ENCODE measurements at regions not wholly inside any gene's neighbourhood (a gene's known extent, or its start where the extent isn't known, plus 50 kb on each side); places are given as distances from the start of the nearest gene placed in this dataset.

DNA sequence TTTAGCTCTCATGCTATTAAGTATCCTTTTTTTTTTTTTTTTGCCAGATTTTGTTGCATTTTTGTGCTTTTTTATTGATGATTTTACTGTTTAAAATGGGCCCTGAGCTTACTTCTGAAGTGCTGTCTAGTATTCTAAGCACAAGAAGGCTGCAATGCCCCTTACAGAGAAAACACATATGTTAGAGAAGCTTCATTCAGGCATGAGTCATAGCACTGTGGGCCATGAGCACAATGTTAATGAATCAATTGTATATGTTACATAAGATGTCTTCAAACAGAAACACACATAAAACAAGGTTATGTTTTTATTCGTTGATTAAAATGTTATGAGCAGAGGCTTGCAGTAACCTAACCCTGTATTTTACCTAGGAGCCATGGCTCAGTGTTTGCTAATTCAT, 117.8 kb upstream of the C11orf87 start:
- Mint-ChIP-seq H3K27ac (ENCODE audit: unreplicated experiment) (no peak overlapping the region), H3K36me3 (ENCODE audit: low read depth) (peaks cover 2% of the 10 kb centered on the region), H3K27me3 (ENCODE audit: low read depth) (peaks cover 6% of the 10 kb centered on the region), H3K4me1 (ENCODE audit: low read depth) (no peaks in the 10 kb centered on the region), H3K9me3 (ENCODE audit: low read depth) (no peaks in the 10 kb centered on the region), H3K4me3 (ENCODE audit: unreplicated experiment) (no peak overlapping the region)
- TF ChIP-seq, protein P1, sequence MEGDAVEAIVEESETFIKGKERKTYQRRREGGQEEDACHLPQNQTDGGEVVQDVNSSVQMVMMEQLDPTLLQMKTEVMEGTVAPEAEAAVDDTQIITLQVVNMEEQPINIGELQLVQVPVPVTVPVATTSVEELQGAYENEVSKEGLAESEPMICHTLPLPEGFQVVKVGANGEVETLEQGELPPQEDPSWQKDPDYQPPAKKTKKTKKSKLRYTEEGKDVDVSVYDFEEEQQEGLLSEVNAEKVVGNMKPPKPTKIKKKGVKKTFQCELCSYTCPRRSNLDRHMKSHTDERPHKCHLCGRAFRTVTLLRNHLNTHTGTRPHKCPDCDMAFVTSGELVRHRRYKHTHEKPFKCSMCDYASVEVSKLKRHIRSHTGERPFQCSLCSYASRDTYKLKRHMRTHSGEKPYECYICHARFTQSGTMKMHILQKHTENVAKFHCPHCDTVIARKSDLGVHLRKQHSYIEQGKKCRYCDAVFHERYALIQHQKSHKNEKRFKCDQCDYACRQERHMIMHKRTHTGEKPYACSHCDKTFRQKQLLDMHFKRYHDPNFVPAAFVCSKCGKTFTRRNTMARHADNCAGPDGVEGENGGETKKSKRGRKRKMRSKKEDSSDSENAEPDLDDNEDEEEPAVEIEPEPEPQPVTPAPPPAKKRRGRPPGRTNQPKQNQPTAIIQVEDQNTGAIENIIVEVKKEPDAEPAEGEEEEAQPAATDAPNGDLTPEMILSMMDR (IDR thresholded peaks at IDR 0.05) = no peak
- no peak for DNase-seq (ENCODE audit: low spot score)

DNA sequence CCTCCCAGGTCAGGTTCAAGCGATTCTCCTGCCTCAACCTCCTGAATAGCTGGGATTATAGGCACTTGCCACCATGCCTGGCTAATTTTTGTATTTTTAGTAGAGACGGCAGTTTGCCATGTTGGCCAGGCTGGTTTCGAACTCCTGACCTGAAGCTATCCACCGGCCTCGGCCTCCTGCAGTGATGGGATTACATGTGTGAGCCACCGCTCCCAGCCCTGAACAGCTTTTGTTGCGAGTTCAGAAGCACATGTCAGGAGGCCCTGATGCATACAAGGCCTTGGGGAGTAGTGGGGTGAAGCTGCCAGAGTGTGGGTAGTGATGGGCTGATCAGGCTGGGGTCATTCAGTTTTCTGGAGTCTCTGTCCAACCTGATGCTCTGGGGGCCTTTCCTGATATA, 117.0 kb upstream of the C11orf87 start:
- DNase-seq (ENCODE audit: low spot score) = no peak
- Mint-ChIP-seq H3K4me1 (ENCODE audit: low read depth) (no peaks in the 10 kb centered on the region), H3K36me3 (ENCODE audit: low read depth) (peaks cover 2% of the 10 kb centered on the region), H3K27me3 (ENCODE audit: low read depth) (peaks cover 6% of the 10 kb centered on the region), H3K4me3 (ENCODE audit: unreplicated experiment) (no peak overlapping the region), H3K9me3 (ENCODE audit: low read depth) (no peaks in the 10 kb centered on the region), H3K27ac (ENCODE audit: unreplicated experiment) (no peak overlapping the region)
- TF ChIP-seq, protein P1 (IDR thresholded peaks at IDR 0.05) = no peak

DNA sequence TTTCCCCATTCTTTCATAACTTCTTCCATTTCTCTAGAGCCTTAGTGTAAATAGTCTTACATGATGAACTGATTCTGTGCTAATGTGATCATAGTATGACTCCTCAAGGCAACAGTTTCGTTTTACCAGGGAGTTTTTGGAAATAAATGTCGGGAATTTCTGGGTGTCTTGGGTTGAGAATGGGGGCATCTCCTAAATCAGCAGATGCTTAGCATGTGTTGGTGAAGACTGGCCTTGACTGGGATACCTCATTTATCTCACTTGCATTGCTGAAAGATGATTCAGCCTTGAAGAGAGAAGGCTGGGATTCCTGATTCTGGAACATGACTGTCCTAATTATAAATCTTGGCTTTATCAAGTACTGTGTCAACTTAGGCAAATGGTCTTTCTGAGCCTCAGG, 115.7 kb upstream of the C11orf87 start:
- no peak overlapping the region for H3K27ac Mint-ChIP-seq (ENCODE audit: unreplicated experiment)
- peaks cover 6% of the 10 kb centered on the region for H3K27me3 Mint-ChIP-seq (ENCODE audit: low read depth)
- TF ChIP-seq, protein P1 (IDR thresholded peaks at IDR 0.05) = no peak
- no peaks in the 10 kb centered on the region for H3K9me3 Mint-ChIP-seq (ENCODE audit: low read depth)
- H3K36me3 Mint-ChIP-seq (ENCODE audit: low read depth) = peaks cover 2% of the 10 kb centered on the region
- H3K4me3 Mint-ChIP-seq (ENCODE audit: unreplicated experiment) = no peak overlapping the region
- no peaks in the 10 kb centered on the region for H3K4me1 Mint-ChIP-seq (ENCODE audit: low read depth)
- no peak for DNase-seq (ENCODE audit: low spot score)

DNA sequence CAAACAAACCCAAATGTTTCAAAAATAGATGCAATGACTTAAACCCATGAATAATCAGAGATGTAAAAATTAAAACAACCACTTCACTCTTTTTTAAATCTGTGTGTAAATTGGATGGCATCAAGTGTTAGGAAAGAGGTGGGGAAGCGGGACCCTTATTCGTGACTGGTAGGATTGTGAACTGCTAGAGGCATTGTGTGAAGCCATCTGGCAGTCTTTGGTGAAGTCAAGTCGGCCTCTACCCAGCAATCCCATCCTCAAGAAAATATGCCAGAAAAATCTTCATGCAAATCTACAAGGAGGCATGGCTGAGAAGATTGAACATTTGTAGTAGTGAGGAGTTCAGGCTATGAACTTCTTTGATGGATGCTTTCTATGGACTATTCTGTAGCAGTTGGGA, 114.6 kb upstream of the C11orf87 start:
- TF ChIP-seq, protein P1 (IDR thresholded peaks at IDR 0.05) = no peak
- no peak for DNase-seq (ENCODE audit: low spot score)
- Mint-ChIP-seq H3K27me3 (ENCODE audit: low read depth) (peaks cover 6% of the 10 kb centered on the region), H3K4me3 (ENCODE audit: unreplicated experiment) (no peak overlapping the region), H3K27ac (ENCODE audit: unreplicated experiment) (no peak overlapping the region), H3K9me3 (ENCODE audit: low read depth) (no peaks in the 10 kb centered on the region), H3K4me1 (ENCODE audit: low read depth) (no peaks in the 10 kb centered on the region), H3K36me3 (ENCODE audit: low read depth) (peaks cover 2% of the 10 kb centered on the region)

DNA sequence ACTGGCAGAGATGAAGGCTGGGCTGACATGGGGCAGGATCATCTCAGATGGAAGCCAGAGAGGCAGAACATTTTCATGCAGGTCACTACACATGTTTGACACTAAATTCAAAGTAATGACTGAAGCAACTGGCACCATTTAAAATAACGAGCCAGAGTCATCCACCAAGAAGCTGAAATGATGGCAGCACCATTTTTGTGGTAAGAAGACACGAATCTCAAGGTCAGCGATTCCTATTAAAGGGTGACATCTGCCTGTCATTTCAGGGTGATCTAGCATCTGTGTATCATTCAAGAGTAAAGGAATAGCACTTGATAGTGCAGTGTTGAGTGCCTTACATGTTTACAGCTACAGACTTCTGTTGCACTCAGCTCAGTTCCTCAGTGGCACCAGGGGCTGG, 113.4 kb upstream of the C11orf87 start:
- Mint-ChIP-seq H3K36me3 (ENCODE audit: low read depth) (peaks cover 2% of the 10 kb centered on the region), H3K4me3 (ENCODE audit: unreplicated experiment) (no peak overlapping the region), H3K4me1 (ENCODE audit: low read depth) (no peaks in the 10 kb centered on the region), H3K27me3 (ENCODE audit: low read depth) (peaks cover 10% of the 10 kb centered on the region), H3K9me3 (ENCODE audit: low read depth) (no peaks in the 10 kb centered on the region), H3K27ac (ENCODE audit: unreplicated experiment) (no peak overlapping the region)
- TF ChIP-seq, protein P1 (IDR thresholded peaks at IDR 0.05) = no peak
- DNase-seq (ENCODE audit: low spot score) = no peak
